HEK293 (cell line): ENCODE measurements at regions not wholly inside any gene's neighbourhood (a gene's known extent, or its start where the extent isn't known, plus 50 kb on each side); places are given as distances from the start of the nearest gene placed in this dataset.

Experiments used
- ZNF274 ChIP-seq, 2 experiments: fragments of 200-500 bp in 1 of 2; fragments of 450-650 bp in 1 of 2; sonication (Bioruptor generic) in 1 of 2; formaldehyde crosslinking in 1 of 2; IDR thresholded peaks; 2 replicates each; pipeline versions ENCODE4 v1.5.1 to v1.6.1; 2014 to 2016; ENCODE audit warnings: borderline replicate concordance in 1 of 2, inconsistent platforms in 1 of 2, low read length in 1 of 2, missing biosample characterization in 1 of 2, missing genetic modification characterization in 1 of 2
- ZNF521 ChIP-seq: fragments of 450-650 bp; formaldehyde crosslinking; IDR thresholded peaks from 2 replicates; pipeline ENCODE4 v1.5.1; 2017; ENCODE audit warnings: missing biosample characterization, mild to moderate bottlenecking, missing genetic modification characterization
- ZXDB ChIP-seq: fragments of 450-650 bp; formaldehyde crosslinking; IDR thresholded peaks from 2 replicates; pipeline ENCODE4 v1.5.1; 2016; ENCODE audit warnings: missing biosample characterization, missing genetic modification characterization
- TF ChIP-seq, protein P1 (sequence below): fragments of 450-650 bp; formaldehyde crosslinking; IDR thresholded peaks from 2 replicates; pipeline ENCODE4 v1.5.1; 2016; ENCODE audit warnings: missing biosample characterization, missing genetic modification characterization
- TF ChIP-seq, protein P2 (sequence below): fragments of 450-650 bp; formaldehyde crosslinking; IDR thresholded peaks from 2 replicates; pipeline ENCODE4 v1.5.1; 2016; ENCODE audit warnings: missing biosample characterization, missing genetic modification characterization

DNA sequence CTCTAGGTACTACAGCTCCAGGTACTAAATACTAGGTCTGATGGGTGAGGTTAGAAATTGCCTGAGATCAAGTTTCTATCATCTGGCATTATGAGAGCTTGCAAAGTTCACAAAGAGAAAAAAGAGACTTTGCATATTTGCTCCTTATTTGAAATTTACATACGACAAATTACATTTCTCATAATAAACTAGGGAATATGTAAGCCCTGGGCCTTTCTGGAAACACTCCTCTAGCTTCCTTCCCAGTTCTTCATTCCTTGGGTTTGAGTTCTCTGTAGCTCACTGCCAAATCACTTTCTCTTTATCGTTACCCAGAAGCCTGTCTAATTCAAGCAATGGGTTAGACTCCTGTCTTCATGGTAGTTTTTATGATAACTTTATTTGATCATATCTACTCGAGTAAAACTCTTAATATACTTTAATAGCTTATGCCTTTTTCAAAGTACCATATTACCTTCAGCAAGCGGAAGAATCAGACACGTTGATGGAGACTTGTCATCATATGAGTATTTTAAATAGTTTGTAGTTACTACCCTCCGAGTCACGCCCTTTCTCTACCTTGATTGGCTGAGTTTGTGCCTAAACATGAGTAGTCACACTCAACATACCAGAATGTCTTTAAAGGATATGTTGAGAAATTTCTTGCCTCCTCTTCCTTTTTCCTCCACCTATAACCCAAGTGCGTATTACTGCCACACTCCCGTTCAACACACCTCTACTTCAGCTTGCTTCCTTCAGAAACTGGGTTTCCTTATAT, 150.5 kb downstream of the DKK1 start:
- no peak for TF ChIP-seq ZNF274 (IDR thresholded peaks at IDR 0.05; ENCODE audit: low read length)
- no peak for TF ChIP-seq ZNF274 (tag by site-specific recombination; IDR thresholded peaks at IDR 0.05; ENCODE audit: borderline replicate concordance)
- no peak for TF ChIP-seq ZNF521 (tag by site-specific recombination)
- TF ChIP-seq, protein P1, sequence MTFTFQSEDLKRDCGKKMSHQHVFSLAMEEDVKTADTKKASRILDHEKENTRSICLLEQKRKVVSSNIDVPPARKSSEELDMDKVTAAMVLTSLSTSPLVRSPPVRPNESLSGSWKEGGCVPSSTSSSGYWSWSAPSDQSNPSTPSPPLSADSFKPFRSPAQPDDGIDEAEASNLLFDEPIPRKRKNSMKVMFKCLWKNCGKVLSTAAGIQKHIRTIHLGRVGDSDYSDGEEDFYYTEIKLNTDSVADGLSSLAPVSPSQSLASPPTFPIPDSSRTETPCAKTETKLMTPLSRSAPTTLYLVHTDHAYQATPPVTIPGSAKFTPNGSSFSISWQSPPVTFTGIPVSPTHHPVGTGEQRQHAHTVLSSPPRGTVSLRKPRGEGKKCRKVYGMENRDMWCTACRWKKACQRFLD (tag by site-specific recombination), result no peak
- TF ChIP-seq, protein P2, sequence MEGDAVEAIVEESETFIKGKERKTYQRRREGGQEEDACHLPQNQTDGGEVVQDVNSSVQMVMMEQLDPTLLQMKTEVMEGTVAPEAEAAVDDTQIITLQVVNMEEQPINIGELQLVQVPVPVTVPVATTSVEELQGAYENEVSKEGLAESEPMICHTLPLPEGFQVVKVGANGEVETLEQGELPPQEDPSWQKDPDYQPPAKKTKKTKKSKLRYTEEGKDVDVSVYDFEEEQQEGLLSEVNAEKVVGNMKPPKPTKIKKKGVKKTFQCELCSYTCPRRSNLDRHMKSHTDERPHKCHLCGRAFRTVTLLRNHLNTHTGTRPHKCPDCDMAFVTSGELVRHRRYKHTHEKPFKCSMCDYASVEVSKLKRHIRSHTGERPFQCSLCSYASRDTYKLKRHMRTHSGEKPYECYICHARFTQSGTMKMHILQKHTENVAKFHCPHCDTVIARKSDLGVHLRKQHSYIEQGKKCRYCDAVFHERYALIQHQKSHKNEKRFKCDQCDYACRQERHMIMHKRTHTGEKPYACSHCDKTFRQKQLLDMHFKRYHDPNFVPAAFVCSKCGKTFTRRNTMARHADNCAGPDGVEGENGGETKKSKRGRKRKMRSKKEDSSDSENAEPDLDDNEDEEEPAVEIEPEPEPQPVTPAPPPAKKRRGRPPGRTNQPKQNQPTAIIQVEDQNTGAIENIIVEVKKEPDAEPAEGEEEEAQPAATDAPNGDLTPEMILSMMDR (tag by site-specific recombination), result no peak
- TF ChIP-seq ZXDB (tag by site-specific recombination), result no peak
